ENCODE measurements at regions not wholly inside any gene's neighbourhood (a gene's known extent, or its start where the extent isn't known, plus 50 kb on each side); places are given as distances from the start of the nearest gene placed in this dataset.

DNA sequence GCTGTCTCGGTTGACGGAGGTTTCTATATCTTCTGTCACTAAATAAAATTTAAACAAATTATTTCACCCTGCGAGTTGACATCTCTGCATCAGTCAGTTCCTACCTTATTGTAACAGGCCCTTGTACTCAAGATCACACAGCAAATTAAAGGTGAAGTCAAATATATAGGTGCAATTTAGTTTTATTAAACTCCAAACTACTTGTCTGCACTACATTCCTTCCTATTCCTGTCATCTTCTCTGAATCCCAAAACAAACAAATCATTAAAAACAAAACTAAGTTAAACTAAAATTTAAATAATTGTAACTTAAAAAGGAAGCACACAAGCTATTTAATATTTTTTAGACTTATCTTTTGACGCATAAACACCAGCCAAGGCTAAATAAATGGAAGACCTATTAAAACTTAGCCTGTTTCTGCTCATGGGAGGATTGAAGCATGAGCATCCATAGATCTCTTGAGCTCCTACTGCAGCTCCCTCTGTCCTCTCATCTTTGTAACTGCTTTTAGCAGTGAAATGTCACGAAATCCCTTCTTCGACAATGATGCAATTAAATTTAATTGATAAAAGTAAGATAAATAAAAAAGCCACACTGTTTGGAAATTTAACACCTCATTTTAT is 1152.3 kb upstream of the GJE1 start:
- H3K27ac Mint-ChIP-seq (ENCODE audit: unreplicated experiment): no peak overlapping the region

DNA sequence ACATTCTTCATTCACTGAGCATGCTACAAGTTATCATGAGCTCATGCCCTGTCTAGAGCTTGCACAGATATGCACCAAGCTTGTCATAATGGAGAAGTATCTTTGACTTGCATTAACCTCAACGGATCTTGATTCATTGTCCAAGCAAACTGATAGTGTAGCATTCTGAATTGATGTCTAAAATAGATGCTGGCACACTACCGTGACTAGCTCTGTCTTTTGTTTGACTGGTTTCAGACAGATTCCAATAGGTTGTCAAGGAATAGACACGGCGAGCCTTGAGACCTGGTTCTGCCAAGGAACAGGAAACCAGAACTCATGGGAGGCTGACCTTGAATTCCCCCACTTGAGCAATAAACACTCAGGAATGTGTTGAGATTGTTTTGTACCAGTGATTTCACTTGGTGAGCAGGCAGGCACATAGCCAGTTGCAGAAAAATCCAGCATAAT is 1153.1 kb upstream of the GJE1 start:
- no peaks in the 10 kb centered on the region for H3K36me3 Mint-ChIP-seq (ENCODE audit: unreplicated experiment)
- DNase-seq: no peak
- H3K27me3 Mint-ChIP-seq (ENCODE audit: unreplicated experiment): no peaks in the 10 kb centered on the region
- no peaks in the 10 kb centered on the region for H3K9me3 Mint-ChIP-seq (ENCODE audit: unreplicated experiment)
- no peak overlapping the region for H3K27ac Mint-ChIP-seq (ENCODE audit: unreplicated experiment)
- TF ChIP-seq, protein P1, sequence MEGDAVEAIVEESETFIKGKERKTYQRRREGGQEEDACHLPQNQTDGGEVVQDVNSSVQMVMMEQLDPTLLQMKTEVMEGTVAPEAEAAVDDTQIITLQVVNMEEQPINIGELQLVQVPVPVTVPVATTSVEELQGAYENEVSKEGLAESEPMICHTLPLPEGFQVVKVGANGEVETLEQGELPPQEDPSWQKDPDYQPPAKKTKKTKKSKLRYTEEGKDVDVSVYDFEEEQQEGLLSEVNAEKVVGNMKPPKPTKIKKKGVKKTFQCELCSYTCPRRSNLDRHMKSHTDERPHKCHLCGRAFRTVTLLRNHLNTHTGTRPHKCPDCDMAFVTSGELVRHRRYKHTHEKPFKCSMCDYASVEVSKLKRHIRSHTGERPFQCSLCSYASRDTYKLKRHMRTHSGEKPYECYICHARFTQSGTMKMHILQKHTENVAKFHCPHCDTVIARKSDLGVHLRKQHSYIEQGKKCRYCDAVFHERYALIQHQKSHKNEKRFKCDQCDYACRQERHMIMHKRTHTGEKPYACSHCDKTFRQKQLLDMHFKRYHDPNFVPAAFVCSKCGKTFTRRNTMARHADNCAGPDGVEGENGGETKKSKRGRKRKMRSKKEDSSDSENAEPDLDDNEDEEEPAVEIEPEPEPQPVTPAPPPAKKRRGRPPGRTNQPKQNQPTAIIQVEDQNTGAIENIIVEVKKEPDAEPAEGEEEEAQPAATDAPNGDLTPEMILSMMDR (IDR thresholded peaks at IDR 0.05; ENCODE audit: partially characterized antibody, unreplicated experiment): no peak
- no peaks in the 10 kb centered on the region for H3K4me1 Mint-ChIP-seq (ENCODE audit: low read depth, unreplicated experiment)
- H3K4me3 Mint-ChIP-seq (ENCODE audit: unreplicated experiment): no peak overlapping the region

More for the DNA sequence above, 1152.3 kb upstream of the GJE1 start:
- TF ChIP-seq, protein P1 (IDR thresholded peaks at IDR 0.05; ENCODE audit: partially characterized antibody, unreplicated experiment): no peak
- Mint-ChIP-seq H3K4me3 (ENCODE audit: unreplicated experiment) (no peak overlapping the region), H3K36me3 (ENCODE audit: unreplicated experiment) (no peaks in the 10 kb centered on the region), H3K9me3 (ENCODE audit: unreplicated experiment) (no peaks in the 10 kb centered on the region), H3K4me1 (ENCODE audit: low read depth, unreplicated experiment) (no peaks in the 10 kb centered on the region), H3K27me3 (ENCODE audit: unreplicated experiment) (no peaks in the 10 kb centered on the region)
- no peak for DNase-seq

DNA sequence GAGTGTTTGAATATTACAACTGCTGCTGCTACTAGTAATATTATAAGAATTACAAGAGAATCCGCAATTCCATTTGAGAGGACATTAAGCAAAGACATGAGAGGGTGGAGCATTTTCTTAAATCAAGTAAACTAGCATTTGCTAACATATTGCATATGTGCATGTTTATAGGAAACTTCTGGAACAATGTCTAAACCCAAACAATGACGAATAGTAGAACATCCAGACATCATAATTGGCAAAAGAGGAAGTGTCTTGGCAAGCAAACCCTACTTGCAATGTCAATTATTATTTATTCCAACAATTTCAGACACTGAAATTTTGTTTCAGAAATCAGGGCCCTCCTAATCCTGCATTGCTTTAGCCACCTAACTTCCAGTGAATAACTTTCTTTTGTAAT is 1155.3 kb upstream of the GJE1 start:
- Mint-ChIP-seq H3K27ac (ENCODE audit: unreplicated experiment) (no peak overlapping the region), H3K27me3 (ENCODE audit: unreplicated experiment) (no peaks in the 10 kb centered on the region), H3K4me1 (ENCODE audit: low read depth, unreplicated experiment) (no peaks in the 10 kb centered on the region), H3K9me3 (ENCODE audit: unreplicated experiment) (no peaks in the 10 kb centered on the region), H3K4me3 (ENCODE audit: unreplicated experiment) (no peak overlapping the region), H3K36me3 (ENCODE audit: unreplicated experiment) (no peaks in the 10 kb centered on the region)
- TF ChIP-seq, protein P1 (IDR thresholded peaks at IDR 0.05; ENCODE audit: partially characterized antibody, unreplicated experiment): no peak
- DNase-seq: no peak

DNA sequence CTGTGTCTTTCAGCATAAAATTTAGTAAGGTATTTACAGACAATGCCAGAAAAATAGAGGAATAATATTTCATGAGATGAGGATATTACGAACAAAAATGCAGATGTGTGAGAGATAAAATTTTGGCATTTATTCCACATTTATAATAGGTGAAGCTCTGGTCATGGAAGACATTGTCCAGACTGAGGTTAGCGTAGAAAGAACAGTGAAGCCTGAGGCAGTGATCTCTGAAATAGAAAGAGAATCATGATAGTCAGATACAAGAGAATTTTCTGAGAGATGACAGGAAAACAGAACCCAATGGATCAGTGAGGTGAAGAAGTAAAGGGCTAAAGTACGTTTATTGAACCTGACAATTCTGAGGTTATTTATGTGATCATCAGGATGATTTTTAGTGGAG is 1155.9 kb upstream of the GJE1 start:
- Mint-ChIP-seq H3K4me3 (ENCODE audit: unreplicated experiment) (no peak overlapping the region), H3K36me3 (ENCODE audit: unreplicated experiment) (peaks cover under 1% of the 10 kb centered on the region), H3K27ac (ENCODE audit: unreplicated experiment) (no peak overlapping the region), H3K27me3 (ENCODE audit: unreplicated experiment) (no peaks in the 10 kb centered on the region), H3K9me3 (ENCODE audit: unreplicated experiment) (no peaks in the 10 kb centered on the region), H3K4me1 (ENCODE audit: low read depth, unreplicated experiment) (no peaks in the 10 kb centered on the region)
- TF ChIP-seq, protein P1 (IDR thresholded peaks at IDR 0.05; ENCODE audit: partially characterized antibody, unreplicated experiment): no peak
- no peak for DNase-seq

DNA sequence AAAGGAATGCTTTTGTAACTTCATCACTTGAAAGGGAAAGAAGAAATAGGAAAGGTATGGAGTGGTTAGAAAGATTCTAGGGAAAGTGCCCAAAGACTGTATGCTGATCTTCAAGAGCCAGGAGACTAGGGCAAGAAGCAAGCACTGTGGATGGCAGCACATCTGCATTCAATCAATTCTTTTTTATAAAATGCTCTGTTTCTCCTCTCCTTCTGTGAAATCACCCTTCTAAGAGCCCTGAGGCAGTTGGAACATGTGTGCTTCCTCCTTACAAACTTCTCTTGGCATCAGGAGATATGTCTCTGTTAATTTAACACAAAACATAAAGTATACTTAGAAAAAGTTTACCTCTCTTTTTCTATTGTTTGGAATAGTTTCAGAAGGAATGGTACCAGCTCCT is 1162.2 kb upstream of the GJE1 start:
- Mint-ChIP-seq H3K36me3 (ENCODE audit: unreplicated experiment) (peaks cover 6% of the 10 kb centered on the region), H3K27me3 (ENCODE audit: unreplicated experiment) (no peaks in the 10 kb centered on the region), H3K4me1 (ENCODE audit: low read depth, unreplicated experiment) (no peaks in the 10 kb centered on the region), H3K27ac (ENCODE audit: unreplicated experiment) (no peak overlapping the region), H3K9me3 (ENCODE audit: unreplicated experiment) (peaks cover 4% of the 10 kb centered on the region), H3K4me3 (ENCODE audit: unreplicated experiment) (no peak overlapping the region)
- TF ChIP-seq, protein P1 (IDR thresholded peaks at IDR 0.05; ENCODE audit: partially characterized antibody, unreplicated experiment): no peak
- no peak for DNase-seq

All from glutamatergic neuron (in vitro differentiated cells).